Mammary epithelial cell (primary cell): ENCODE measurements at regions not wholly inside any gene's neighbourhood (a gene's known extent, or its start where the extent isn't known, plus 50 kb on each side); places are given as distances from the start of the nearest gene placed in this dataset.

Source experiments
- CTCF ChIP-seq, 2 donors: IDR thresholded peaks in 1 of 2; conservative IDR thresholded peaks in 1 of 2; 2 replicates each; pipeline ENCODE4 v1.5.1; 2011 to 2012; ENCODE audit warnings: inconsistent platforms in 2 of 2, low read length in 2 of 2, mild to moderate bottlenecking in 2 of 2, control low read depth in 1 of 2, low read depth in 1 of 2; ENCODE audit not compliant: insufficient read depth in 1 of 2; ENCODE audit errors: extremely low read depth in 1 of 2
- EZH2 ChIP-seq: IDR thresholded peaks from 2 replicates; pipeline ENCODE4 v1.6.1; 2012; ENCODE audit warnings: low read length, inconsistent platforms, borderline replicate concordance

GRCh38 chr12:83689333-83689732, 1002.6 kb downstream of the TMTC2 start:
- TF ChIP-seq CTCF (conservative IDR thresholded peaks at IDR 0.05 in 1 of 2, IDR thresholded peaks at IDR 0.05 in 1 of 2; ENCODE audit: extremely low read depth in 1 of 2, insufficient read depth in 1 of 2, low read depth in 1 of 2, low read length in 2 of 2) = no peak
- no peak for TF ChIP-seq EZH2
